Left renal cortex interstitium (tissue), 4 donors: ENCODE measurements at regions not wholly inside any gene's neighbourhood (a gene's known extent, or its start where the extent isn't known, plus 50 kb on each side); places are given as distances from the start of the nearest gene placed in this dataset.
"Not testable (repeated sequence)": the region's sequence is repeated elsewhere in the genome, so short reads cannot be mapped to it uniquely, and the experiment has no call there.

ENCODE experiments used
- DNase-seq, 4 donors: peaks; one replicate each; pipeline ENCODE4 v3.0.0-alpha.2; 2013; ENCODE audit warnings: low read depth in 4 of 4, low spot score in 2 of 4, missing footprints in 1 of 4

GRCh38 chr2:47964277-47964676 is 58.0 kb upstream of the FBXO11 start:
- no peak for DNase-seq

DNA sequence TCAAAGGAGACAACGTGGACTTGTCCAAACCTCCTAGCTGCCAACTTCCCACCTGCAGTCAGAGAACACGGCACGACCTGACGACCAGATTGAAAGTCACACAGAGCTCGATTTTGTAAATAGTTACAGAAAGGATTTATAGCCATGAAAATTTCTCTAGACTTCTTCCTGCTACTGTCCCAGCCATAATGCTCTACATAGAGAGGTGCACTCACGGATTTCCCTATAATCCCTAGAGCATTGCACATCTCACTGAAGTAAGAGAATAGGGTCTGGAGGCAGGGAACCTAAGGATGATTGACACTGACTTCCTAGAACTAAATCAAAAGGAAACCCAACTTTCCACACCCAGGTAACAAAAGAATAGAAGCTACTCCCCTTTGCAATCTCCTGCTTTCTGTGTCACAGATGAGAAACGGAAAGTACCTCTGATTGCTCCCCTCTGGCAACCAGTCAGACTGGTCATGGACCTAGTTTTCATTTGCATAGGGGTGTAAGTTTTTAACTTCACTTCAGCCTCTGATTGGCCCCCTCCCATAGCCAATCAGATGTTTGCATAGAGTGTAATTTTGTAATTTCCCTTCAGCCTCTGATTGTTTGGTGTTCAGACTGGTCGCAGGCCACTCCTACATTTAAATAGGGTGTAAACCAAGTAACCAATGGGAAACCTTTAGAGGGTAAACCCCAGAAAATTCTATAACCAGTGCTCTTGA is 58.6 kb upstream of the FBXO11 start:
- DNase-seq, result no peak

GRCh38 chr2:47976728-47977127 is 70.4 kb upstream of the FBXO11 start:
- DNase-seq, result not testable (repeated sequence)

DNA sequence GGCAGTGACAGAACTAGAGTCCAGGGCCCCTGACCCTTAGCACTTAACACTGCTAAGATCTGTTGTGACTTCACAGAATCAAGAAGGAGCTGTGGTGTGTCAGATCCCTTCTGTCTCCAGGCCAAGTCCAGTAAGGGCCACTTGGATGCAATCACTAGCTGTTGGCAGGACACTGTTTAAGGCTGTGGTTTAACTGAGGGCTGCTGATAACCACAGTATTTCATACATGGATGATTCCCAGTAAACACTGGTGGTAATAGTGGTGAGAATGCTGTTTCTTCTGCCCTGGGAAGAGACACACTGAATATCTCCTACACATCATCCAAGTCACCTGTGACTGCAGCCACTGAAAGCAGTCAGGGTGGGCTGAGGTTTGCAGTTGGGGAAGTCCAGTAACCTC is 77.7 kb upstream of the FBXO11 start:
- no peak for DNase-seq

- no peak for DNase-seq
Measured at GRCh38 chr2:47990503-47990902, 84.2 kb upstream of the FBXO11 start.

- no peak for DNase-seq
Measured at GRCh38 chr2:47992671-47993070, 86.4 kb upstream of the FBXO11 start.

- no peak for DNase-seq
Measured at GRCh38 chr2:47996808-47997207, 90.5 kb upstream of the FBXO11 start.

- DNase-seq, result no peak
Measured at GRCh38 chr2:47999512-47999911, 93.2 kb upstream of the FBXO11 start.

GRCh38 chr2:48001498-48001897 is 95.2 kb upstream of the FBXO11 start:
- no peak for DNase-seq

- no peak for DNase-seq
Measured at GRCh38 chr2:48006094-48006493, 99.8 kb upstream of the FBXO11 start.

DNA sequence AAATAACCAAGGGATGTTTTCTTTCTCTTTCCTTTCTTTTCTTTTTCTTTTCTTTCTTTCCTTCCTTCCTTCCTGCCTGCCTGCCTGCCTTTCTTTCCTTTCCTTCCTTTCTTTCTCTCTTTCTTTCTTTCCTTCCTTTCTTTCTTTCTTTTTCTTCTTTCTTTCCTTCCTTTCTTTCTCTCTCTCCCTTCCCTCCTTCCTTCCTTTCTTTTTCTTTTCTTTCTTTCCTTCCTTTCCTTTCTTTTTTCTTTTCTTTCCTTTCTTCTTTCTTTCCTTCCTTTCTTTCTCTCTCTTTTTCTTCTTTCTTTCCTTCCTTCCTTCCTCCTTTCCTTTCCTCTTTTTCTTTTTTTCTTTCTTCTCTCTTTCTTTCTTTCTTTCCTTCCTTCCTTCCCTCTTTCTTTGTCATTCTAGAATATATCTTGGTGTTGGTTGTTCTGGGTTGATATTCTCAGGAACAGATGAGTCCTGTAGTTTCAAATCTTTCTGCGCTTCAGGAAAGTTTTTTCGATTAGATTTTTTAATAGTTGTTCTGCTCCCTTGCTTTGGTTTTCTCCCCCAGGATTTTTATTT is 101.5 kb upstream of the FBXO11 start:
- DNase-seq, result no peak

- no peak for DNase-seq
Measured at GRCh38 chr2:48009256-48009655, 103.0 kb upstream of the FBXO11 start.

DNA sequence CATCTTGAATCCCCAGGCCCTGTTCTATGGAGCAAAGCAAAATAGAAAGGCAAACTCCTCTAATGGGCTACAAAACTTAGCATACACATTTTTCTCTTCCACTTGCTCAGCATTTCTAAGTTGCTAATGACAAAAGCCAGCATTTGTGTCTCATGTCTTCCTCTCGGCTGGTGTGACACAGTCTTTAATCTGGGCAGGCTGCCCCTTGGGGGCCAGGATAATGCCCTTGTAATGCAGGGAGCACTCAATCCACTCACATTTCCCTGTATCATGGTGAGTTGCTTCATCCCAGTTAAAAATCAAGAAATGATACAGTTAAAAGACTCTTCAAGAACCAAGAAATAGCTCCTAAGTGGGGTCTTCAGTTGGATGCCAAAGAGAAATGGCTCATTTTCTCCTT is 109.1 kb upstream of the FBXO11 start:
- no peak for DNase-seq

- no peak for DNase-seq
Measured at GRCh38 chr2:48016225-48017019, 110.1 kb upstream of the FBXO11 start.

GRCh38 chr2:48017136-48017535 is 110.8 kb upstream of the FBXO11 start:
- DNase-seq, result no peak

- DNase-seq, result no peak
Measured at GRCh38 chr2:48018480-48018879, 112.2 kb upstream of the FBXO11 start.

GRCh38 chr2:48026865-48027264 is 120.6 kb upstream of the FBXO11 start:
- no peak for DNase-seq

GRCh38 chr2:48032765-48033164 is 126.5 kb upstream of the FBXO11 start:
- DNase-seq, result no peak

DNA sequence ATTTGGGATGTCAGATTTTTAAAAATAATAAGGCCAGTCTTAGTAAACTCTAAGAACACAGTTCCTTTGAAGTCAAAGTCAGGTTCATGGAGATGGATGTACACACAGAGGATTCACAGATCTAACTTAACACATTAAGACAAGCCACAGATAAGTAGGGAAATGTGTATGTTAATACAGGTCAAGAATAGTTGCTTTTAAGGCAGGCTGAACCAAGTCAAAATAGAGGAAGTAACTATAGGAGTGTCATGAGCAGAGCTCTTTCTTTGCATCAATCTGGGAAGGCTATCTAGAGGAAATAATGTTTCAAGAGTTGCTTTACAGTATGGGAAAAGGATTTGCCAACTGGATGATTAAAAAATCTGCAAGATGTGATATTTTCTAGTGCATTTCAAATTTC is 128.0 kb upstream of the FBXO11 start:
- no peak for DNase-seq

- DNase-seq, result no peak
Measured at GRCh38 chr2:48036312-48036711, 130.0 kb upstream of the FBXO11 start.

DNA sequence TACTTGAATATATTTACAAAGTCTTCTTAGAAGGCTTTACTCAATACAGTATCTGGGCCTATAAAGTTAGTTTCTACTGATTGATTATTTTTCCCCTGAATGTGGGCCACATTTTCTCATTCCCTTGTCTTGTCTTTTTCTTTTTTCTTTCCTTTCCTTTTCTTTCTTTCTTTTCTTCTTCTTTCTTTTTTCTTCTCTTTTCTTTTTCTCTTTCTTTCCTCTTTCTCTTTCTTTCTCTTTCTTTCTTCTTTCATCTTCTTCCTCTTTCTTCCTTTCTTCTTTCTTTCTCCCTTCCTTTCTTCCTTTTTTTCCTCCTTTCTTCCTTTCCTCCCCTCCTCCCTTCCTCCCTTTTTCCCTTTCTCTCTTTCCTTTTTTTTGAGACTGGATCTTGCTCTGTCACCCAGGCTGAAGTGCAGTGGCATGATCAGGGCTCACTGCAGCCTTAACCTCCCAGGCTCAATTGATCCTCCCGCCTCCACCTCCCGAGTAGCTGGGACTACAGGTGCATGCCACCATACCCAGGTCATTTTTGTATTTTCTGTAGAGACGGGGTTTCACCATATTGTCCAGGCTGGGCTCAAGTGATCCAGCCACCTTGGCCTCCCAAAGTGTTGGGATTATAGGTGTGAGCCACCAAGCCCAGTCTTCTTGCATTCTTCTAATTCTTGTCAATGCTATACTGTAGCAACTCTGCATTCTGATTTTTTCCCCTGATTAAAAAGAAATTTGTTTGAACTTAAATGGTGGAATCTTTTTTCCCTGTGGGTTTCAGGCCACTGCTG is 133.1 kb upstream of the FBXO11 start:
- DNase-seq, result no peak
